ENCODE measurements at regions not wholly inside any gene's neighbourhood (a gene's known extent, or its start where the extent isn't known, plus 50 kb on each side); places are given as distances from the start of the nearest gene placed in this dataset.

DNA sequence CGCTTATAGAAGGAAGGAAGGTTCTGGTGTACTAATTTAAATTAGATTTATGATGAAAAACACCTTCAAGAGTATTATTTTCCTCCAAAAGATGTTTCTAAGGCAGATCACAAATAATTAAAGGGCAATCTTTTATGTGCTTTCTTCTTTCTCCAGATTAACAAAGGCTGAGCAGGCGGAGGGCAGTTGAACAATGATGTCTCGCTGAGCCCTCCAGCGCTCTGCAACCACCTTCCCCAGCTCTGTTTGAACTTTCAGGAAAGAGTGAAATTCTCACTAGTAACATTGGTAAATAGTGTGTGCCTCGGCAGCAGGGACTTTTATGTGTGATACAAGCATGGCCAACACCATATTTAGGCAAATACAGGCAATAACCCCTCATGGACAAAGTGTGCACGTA, 379.1 kb upstream of the MKI67 start:
- no peak for DNase-seq

DNA sequence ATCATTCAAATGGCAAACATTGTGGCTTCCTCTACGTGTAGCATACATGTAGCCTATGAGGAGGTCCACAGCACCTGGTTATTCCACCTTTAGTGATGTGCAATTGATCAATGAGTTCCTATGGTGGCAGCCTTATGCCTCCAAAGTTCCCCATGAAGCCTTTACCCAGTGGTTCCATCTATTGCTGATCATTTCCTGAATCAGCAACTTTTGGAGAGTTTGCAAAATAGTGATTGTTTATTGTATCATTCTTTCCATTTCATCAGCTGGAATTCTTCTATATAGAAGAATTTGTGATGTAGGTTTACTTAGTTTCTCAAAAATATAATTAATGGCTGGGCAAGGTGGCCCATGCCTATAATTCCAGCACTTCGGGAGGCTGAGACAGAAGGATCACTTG, 380.2 kb upstream of the MKI67 start:
- no peak for DNase-seq

DNA sequence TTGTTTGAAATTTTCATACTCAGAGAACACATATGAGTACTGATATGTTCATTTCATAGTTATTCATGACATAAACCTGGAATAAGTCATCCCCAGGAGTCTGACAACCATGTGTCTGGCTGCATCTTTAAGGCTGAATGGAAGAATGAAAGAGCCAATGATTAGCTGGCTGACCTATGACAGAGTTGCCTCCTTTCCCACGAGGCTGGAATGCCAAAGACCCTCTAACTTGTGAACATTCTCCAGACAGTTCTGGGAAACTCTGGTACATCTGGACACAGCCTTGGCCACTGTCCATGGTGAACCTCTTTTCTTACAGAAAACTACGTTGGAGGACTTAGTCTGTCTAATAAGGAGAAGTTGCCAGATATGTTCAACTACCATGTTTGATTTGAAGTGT, 380.8 kb upstream of the MKI67 start:
- no peak for DNase-seq

DNA sequence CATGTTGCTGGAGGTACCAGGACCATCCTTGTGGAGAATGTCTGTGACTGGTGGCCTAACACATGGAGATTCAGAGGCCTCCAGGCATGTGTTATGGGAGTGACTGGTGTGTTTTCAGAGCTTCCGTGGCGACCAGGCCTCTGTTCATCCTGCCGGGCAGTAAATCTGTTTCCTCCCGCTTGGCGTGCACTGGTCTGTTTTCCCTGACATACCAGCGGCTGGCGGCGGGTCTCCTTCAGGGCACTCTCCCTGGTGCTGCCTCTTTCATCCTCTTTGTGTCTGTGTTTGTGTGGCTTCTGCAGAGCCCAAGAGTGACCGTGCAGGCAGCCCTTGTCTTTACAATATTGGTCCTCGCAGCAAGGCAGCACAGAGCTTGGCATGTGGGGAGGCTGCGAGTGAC, 385.1 kb upstream of the MKI67 start:
- DNase-seq, result no peak

DNA sequence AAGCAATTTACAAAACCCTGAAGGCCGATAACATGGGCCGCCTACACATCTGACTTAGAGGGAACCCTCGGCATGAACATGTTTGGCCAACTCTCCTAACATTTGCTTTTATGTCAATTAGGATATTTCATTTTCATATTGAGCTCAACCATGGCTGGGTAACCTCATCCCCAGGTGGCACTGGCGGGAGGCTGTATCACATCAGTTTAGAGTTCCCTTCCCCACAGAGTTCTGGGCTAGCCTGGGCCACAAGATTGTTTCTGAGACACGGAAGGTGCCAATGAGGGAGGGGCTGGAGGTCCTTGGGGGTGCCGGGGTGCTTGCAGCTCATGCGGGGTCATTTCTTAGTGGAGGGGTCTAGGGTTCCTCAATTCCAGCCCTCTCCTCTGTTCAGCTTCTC, 386.5 kb upstream of the MKI67 start:
- no peak for DNase-seq

DNA sequence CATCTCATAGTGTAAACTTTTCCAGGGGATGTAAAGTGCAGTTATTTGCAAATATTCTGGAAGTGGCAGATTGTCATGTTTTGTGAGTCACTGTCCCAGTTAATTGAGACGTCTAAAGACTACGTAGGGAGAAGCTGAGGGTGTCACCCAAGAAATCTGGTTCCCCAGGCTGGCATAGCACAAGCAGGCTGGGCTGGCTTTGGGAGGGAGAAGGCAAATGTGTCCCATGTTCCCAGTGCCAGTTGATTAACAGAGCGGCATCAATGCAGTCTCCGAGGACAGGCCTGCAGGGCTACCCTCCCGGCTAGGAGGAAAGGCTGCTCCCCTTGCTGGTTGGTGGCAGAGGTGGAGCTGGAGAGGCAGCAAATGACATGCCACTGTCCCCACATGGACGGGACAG, 388.3 kb upstream of the MKI67 start:
- no peak for DNase-seq

GRCh38 chr10:128516180-128516579, 390.0 kb upstream of the MKI67 start:
- DNase-seq, result no peak

GRCh38 chr10:128517167-128517566, 390.9 kb upstream of the MKI67 start:
- DNase-seq, result no peak

GRCh38 chr10:128518000-128518399, 391.8 kb upstream of the MKI67 start:
- no peak for DNase-seq

- no peak for DNase-seq
Observed at GRCh38 chr10:128519581-128519980, 393.4 kb upstream of the MKI67 start.

DNA sequence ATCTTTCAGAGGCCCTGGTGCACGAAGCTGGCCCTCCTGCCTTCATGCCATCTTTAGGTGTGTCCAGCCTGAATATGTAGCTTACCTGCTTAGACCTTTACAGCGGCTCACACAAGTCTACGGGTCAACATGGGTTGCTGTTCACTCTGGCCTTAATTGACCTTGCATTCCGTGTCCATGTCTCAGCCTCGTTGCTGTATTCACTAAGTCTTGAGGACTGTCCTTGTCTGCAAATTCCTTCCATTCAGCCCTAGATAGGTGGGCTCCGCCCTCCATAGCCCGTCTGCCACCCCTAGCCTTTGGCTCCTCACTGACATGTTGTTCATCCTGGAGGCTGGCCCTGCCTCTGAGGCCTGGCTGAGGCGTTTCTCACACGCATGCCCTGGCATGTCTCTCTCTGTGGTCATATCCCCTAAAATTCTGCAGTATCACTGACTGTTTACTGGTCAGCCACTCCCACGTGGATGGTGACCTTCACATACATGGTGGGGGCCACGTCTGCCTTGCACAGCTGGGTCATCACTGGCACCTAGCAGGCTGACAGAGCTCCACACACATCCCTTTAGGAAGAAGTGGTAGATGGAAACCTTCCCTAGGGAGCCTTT, 394.1 kb upstream of the MKI67 start:
- DNase-seq, result no peak

DNA sequence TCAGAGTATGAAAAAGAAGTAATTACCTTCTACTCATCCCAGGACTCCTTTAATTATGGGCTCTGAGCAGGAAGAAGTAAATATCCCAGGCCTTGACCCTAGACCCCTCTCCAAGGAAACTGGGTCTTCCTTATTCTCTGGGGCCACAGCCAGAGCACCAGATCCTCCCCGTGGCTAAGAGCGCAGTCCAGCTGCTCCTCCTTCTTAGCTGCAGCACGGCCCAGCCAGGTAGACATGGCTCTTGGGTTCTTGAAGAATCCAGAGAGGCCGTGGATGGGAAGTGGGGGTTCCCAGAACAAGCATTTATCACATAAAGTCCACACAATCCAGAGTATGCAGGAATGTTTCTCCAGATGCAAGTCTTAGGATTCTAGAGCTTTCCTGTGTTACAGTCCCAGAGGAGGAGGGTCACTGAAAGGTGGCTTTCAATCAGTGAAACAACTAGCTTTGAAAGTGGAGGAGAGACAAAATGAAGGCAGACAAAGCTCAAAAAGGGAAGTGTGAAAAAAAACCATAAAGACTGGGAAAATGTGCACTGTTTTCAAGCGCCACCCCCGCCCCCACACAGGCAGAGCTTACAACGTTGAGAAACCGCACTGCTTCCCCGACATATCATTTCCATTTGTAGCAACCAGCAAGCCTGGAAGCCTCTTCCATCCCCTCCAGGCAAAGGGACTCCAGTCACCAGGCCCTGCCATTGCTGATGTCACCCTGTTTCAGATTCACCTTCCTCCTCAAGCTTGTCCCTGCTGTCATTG, 396.5 kb upstream of the MKI67 start:
- DNase-seq, result no peak

DNA sequence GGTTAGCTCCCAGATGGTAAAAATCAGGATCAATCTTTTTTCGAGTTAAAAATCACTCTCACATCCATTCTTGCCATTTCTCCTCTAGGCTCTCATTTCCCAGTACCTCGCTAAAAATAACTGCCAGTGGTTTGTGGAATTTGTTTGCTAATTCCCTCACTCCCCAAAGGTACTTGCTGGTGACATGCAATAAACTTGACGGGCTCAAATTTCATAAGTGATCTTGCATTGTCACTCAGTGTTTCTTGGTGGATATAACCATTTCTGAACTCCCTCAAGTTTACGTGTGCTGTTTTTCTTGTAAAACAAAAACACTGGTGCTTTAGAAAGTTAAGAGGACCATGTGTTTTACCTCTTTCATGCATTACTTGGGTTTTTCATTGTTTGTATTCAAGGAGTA, 399.2 kb upstream of the MKI67 start:
- no peak for DNase-seq

GRCh38 chr10:128525936-128526335, 399.7 kb upstream of the MKI67 start:
- DNase-seq, result no peak

GRCh38 chr10:128526791-128527375, 400.7 kb upstream of the MKI67 start:
- DNase-seq, result no peak

DNA sequence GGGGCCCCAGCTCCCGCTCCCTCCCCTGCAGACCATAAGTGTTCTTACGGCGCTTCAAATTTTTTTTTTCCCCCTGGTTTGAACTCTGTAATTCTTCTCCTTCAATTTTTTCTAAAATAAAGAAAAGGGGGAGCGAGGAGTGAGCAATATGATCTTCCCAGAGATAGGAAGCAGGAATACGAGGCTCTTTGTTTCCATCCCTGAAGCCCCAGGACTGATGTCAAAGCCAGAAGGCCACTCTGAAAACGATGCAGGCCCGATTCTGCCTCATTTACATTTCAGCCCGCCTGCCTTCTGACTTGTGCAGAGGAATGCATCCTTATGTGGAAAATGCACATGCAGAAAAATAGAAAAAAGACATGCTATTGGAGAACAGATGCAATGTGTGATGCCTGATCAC, 401.5 kb upstream of the MKI67 start:
- DNase-seq, result no peak

DNA sequence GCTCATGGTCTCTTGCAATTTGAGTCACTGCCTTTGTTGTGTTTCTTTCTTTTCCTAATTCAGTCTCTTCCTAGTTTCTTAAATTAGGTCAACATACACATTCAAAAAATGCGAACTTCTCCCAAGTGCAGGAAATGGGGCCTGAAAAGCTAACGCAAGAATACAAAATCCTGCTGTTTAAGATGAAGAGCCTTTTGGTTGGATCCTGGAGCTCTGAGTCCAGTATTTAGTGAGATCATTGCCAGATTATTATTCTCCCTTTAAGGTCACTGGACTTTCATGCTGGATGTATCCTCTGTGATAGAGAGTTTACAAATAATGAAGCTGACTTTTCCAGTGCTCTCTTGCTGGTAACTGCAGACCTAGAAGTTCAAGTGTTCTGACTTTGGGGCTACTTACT, 401.9 kb upstream of the MKI67 start:
- no peak for DNase-seq

GRCh38 chr10:128528781-128529180, 402.6 kb upstream of the MKI67 start:
- no peak for DNase-seq

DNA sequence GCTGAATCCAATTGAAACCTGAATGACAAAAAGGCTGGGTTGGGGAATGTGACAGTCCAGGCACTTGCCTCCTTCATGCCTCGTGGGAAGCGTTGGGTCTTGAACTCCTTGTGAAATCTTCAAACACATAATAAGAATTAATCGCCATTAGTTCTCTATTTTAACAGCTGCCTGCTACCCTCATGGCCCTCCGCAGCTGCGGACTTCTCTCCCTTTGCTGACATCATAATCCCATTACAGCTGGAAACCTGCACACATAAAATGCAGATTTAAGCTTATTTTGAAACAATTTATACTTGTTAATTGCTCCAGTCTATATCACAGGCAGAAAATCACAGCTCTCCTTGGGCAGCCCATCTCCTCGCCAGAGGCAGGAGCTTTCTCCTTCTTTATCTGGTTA, 403.0 kb upstream of the MKI67 start:
- no peak for DNase-seq

- no peak for DNase-seq
Observed at GRCh38 chr10:128530301-128530700, 404.1 kb upstream of the MKI67 start.

GRCh38 chr10:128530946-128531345, 404.7 kb upstream of the MKI67 start:
- DNase-seq, result no peak

DNA sequence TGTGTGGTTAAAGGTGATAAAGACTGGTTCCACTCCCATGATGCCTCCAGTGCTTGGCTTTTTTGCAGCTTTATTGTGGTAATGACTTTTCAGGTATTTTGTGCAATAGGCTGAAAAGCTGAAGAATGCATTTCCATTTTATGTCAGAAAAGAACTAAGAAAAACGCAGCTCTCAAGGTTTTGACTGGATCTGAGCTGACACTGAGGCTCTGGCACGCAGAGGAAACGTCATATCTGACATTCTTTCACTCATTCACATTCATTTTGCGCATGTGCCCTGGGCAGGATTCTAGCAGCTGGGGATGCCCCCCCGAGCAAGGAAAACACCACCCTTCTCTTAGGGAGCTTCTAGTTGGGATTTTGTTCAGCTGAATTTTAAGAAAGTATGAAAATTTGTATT, 408.5 kb upstream of the MKI67 start:
- DNase-seq, result no peak

GRCh38 chr10:128536259-128536658, 410.0 kb upstream of the MKI67 start:
- DNase-seq, result no peak

DNA sequence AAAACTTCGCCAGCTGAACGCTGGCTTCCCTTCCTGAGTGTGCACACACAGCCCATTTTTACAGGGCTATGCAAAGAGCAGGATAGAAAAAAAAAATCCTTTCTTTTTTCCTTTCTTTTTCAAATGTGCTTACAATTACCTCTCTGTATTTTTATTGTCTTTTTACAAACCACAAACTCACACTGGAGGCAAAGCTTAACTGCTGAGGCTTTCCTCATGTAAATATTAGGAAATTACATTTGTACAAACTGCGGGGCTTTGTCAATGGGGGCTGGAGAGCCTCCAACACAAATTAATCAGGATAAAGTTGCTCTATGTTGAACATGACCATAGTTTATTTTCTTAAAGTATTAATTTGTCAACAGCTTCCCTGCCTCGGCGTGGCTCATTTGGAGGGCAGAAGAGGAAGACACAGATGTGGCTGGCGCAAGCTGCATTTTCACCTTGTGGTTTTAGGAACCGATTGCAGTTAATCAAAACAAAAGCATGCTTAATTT, 411.7 kb upstream of the MKI67 start:
- no peak for DNase-seq

- DNase-seq, result no peak
Observed at GRCh38 chr10:128538671-128539070, 412.4 kb upstream of the MKI67 start.

Data from activated naive CD4-positive, alpha-beta T cell (primary cell).